GM19463 (cell line): ENCODE measurements at regions not wholly inside any gene's neighbourhood (a gene's known extent, or its start where the extent isn't known, plus 50 kb on each side); places are given as distances from the start of the nearest gene placed in this dataset.
"Not testable (repeated sequence)": the region's sequence is repeated elsewhere in the genome, so short reads cannot be mapped to it uniquely, and the experiment has no call there.

Source experiments
- ATAC-seq: cut with Tn5 transposase; IDR thresholded peaks from one replicate; pipeline ENCODE4 v1.9.1; 2021; ENCODE audit warnings: mild to moderate bottlenecking, moderate library complexity; ENCODE audit not compliant: unreplicated experiment

DNA sequence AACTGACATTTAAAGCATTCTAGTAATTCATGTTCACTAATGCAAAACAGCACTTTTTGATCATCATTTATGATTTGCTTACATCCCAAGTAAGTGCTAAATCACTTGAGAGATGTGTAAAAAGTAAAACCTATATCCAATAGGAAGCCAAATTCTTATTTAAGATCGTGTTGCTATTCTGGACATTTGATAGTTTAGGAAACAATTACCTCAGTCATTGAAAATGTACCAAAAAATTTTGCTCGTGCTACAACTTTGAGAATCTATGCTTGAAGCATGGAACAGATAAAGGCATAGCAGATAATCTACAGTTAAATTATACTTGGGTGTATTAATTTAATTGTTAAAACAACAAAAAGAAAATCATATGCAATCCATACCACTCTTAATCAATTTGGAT is 571.6 kb upstream of the NR2F2 start:
- no peak for ATAC-seq

DNA sequence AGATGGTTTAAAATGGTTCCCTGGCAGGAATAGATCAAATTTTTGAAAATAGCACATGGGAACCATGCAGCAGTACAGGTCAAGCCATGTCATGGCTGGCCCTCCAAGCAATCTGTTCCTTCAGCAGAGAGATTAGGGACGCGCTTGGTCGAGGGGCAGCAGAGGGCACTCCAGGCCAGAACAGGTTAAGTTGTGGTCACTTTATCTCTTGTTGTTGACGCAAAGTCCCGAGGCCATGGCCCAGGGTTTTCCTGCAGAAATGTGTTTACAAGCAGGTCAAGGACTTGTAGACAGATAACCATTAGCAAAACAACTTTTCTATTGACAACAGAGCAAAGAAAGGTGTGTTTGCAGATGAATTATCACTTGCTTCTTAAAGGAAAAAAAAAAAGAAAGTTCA is 570.0 kb upstream of the NR2F2 start:
- no peak for ATAC-seq

DNA sequence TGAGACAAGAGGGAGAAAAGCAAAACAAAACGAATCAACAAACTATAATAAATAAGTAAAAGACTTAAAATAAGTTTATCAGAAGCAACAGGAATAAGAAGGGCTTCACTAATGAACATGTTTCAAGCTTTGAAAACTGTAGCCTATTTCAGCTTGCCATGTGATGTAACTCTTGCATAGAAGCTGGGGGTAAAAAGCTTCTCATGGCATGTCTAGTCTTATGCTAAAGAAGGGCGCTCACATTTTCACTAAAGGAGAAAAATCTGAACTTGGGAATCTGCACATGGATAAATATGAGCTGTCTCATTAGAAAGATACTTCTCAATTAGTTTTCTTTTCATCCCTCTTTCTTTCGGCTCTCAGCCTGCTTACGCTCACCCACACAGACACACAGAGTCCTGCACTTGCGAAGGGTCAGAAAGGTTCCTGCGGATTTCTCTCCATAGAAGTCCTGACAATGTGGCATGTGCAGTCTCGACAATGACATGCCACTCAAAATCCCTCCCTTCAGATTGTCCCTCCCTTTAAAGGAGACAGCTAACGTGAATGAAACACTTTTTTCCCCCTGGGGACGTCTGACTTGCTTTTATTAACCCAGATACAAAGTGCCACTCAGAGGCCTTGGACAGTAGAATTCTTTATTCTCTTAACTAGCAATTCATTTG is 568.9 kb upstream of the NR2F2 start:
- no peak for ATAC-seq

DNA sequence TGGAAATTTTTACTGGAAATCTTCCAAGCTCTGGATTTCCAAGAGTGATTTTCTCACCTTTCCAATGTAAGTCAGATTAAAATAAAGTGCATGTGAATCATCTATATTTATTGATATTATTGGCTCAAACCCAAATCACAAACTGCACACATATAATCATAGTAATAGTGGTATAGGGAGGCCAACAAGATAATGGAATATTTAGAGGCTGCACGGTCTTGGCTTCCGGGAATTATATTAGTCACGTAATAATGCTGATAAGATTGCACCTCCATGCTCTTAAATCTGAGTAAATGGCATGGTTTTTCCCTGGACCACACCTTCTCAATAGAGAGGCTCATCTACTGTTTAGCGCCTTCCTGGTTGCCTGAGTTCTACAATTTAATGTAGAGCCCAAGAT is 567.1 kb upstream of the NR2F2 start:
- ATAC-seq, result no peak

DNA sequence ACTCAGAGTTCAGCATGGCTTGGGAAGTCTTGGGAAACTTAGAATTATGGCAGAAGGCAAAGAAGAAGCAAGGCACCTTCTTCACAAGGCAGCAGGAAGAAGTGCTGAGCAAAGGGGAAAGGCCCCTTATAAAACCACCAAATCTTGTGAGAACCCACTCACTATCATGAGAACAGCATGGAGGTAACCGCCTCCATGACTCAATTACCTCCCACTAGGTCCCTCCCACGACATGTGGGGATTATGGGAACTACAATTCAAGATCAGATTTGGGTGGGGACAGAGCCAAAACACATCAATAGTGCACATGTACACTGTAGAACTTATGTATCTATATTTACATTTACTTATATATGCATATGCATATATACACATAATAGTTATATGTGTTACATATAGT is 565.3 kb upstream of the NR2F2 start:
- no peak for ATAC-seq

DNA sequence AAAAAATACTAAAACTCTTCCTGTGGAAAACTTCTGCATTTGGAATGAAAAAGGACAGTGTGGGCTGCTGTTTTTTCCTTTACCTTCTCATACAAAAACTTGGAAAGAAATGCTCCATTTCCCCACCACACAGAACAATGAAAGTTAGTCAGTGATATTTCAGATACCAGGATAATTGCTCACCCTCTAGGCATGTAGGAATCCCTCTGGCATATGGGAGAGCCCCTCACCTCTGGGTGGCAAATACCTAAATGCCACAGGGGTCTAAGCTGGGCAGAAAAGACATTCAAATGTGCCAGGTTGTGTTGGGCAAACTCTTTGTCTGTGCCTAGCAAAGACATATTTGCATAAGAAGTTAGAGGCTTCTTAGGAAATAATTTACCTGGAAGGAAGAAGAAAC is 560.3 kb upstream of the NR2F2 start:
- ATAC-seq, result no peak

DNA sequence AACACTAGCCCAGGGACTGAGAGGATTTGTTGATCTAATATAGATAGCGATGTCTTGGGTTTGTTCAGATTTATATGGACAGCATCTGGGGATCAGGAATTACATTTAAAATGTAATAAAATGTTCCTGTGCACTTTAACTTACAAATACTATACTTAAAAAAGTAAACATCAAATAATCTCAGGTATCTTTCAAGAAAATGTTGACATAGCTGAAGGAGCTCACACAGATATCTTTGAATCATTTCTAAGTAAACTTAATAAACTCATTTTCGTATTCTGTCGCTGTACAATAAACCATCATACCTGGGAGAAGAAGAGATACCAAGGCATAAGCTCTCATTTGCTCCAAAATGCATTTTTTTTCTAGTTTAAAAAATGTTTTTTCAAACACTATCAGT is 557.5 kb upstream of the NR2F2 start:
- no peak for ATAC-seq

DNA sequence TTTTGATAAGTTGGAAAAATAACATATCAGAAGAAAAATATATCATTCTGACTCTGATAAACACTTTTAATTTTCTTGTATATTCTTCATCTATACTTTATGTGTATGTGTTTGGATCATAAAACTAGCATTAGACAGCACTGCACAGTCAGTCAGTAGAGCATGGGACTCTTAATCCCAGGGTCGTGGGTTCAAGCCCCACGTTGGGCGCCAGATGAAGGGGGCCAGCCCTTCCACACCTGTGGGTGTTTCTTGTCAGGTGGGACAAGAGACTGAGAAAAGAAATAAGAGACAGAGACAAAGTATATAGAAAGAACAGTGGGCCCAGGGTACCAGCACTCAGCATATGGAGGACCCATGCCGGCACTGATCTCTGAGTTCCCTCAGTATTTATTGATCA is 546.0 kb upstream of the NR2F2 start:
- no peak for ATAC-seq

DNA sequence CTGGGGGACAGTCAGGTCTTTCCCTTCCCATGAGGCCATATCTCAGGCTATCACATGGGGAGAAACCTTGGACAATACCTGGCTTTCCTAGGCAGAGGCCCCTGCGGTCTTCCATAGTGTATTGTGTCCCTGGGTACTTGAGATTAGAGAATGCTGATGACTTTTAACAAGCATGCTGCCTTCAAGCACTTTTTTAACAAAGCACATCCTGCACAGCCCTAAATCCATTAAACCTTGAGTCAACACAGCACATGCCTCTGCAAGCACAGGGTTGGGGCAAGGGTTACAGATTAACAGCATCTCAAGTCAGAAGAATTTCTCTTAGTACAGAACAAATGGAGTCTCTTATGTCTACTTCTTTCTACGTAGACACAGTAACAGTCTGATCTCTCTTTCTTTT is 545.2 kb upstream of the NR2F2 start:
- not testable (repeated sequence) for ATAC-seq

DNA sequence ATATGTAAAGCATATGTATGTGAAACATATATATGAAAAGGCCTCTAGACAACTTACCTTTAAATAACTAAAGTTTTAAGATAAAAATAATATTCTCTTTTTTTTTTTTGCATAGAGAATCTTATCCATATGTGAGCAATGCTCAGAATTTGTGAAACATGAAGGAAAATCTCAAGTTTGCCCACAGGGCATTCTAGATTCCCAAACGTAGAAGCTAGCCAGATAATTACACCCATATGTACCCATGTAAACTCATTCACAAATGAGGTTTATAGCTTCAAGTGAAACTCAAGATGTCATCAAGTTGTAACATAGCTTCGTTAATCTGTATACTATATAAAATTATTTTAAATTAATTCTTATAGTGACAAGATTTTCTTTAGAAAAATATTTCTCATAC is 537.3 kb upstream of the NR2F2 start:
- ATAC-seq, result no peak

DNA sequence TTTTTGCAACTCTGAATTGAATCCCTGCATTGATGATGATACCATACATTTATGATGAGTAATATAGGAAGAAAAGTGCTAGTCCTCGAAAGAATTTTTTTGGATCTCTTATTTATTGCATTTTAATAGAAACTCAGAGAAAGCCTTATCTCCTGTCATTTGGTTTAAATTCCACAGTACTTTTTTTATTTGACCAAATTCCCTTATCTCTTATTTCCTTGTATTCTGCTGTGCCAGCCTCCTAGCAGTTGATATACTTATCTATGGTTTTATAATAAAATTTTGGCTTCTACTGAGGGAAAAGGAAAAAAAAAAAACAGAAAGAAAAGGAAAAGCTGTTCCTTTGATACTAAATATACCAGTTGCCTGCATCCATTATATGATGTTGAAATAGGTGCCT is 535.1 kb upstream of the NR2F2 start:
- ATAC-seq, result no peak

DNA sequence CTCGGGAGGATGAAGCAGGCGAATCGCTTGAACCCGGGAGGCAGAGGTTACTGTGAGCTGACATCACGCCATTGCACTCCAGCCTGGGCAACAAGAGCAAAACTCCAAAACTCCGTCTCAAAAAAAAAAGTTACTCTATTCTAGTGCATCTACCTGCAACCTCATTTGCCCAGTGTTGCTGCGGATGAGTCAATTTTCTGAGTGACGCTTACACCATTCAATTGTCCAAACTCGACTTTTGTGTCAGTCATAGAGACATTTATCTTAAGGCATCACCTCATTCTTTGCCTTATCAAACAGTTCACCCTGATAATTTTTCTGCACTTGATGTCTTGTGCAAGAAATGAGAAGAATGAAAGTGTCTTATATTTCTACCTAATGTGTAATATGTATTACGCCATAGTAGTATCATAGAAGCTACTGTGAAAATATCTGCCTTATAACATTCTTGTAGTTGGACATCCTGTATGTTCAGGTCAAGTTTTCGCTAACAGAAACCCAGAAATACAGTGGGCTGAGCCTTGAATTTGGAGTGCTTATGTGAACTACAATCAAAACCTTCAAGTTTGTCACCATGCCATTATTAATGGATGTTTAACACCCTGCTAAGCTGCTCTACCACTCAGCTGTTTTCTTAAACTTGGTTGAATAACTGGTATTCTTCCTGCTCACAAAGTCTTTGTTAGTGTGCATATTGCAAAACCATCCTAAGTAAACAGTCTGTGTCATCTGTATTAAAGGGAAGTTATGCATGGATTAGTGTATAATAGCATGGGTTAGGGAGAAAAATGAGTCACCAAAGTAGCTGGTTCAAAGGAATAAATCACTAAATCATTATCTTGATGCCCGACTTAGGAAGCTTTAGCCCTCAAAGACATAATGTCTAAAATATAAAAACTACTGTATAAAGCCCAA is 531.0 kb upstream of the NR2F2 start:
- ATAC-seq, result no peak

DNA sequence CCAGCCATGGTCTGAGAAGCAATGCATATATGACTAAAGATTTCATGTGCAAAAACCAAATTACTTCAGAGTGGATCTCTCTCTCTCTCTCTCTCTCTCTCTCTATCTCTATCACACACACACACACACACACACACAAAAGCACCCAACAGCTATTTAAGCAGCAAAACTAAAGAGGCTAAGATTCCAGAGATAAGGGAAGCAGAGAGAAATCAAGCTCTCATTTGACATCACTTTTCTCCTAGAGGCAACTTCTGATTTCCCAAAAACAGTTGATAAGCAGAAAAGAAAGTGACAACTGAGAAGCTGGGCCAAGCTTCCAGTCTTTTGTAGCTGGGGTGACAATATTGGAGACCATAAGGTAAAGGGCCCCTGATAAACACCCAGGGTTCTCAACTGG is 526.0 kb upstream of the NR2F2 start:
- ATAC-seq, result no peak

DNA sequence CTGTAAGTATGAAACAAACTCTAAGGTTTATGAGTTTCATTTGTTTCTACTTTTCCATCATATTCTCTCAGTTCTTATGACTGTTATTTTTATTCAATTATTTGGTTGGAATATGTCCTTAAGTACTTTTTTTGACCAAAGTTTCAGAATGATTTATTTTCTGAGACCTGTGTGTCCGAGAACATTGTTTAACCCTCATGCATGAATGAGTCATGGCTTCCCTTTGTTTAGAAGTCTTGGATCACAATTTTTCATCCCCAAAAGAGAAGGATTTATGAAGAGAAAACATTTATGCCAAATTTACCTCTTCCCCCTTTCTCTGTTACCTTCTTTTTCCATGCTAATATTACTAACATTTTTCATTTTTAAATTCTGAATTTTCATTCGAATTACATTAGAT is 518.0 kb upstream of the NR2F2 start:
- ATAC-seq, result no peak

DNA sequence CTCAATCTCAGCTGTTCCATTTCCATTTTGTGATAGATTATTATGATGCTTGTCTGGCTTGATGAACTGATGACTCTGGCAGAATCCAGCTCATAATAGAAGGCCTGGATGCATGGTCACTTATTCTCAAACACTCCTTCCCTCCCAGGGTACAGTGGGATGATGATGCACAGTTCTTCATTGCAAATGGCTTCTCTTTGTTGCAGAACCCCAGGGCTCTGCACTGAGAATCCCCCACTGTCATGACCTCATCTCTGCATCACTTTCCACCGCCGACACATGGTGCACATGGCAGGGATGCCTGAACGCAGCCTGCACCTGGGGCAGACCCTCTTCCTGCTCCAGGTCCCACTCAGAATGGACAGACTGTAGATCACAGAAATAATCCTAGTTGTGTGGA is 515.6 kb upstream of the NR2F2 start:
- no peak for ATAC-seq

DNA sequence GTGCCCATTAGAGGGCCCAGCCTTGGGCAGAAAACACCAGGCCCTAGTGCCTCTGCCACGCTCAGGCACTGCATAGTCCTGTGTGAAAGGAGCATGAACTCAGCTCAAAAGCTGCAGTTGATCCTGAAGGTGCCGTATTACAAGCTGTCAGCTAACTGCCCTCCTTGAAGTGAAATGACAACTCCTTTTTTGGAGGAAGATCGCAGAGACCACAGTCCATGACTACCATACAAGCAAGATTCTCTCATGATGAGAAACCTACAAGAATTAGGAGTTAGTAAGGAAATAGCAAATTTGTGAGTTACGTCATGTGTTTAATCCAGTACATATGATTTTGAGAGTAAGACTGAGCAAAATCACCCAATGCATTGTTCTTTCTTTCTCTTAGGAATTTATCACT is 513.9 kb upstream of the NR2F2 start:
- ATAC-seq, result no peak

DNA sequence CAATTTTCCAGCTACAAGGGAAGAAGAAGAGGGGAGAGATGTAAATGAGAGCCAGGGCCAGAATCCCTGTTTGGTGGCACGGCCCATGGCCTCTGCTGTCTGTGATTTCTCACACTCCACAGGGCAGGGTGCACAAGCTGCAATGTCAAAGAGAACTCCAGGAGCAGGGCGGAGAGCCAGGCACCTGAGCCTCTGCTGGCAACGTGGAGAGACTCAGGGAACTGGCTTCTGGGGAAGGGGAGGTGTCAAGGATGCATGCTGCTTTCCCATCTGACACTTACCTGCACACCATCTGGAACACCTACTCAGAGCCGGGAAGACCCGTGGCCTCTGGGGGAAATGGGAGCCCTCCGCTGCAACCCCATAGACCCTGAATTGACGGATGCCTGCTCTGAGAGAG is 507.5 kb upstream of the NR2F2 start:
- no peak for ATAC-seq

DNA sequence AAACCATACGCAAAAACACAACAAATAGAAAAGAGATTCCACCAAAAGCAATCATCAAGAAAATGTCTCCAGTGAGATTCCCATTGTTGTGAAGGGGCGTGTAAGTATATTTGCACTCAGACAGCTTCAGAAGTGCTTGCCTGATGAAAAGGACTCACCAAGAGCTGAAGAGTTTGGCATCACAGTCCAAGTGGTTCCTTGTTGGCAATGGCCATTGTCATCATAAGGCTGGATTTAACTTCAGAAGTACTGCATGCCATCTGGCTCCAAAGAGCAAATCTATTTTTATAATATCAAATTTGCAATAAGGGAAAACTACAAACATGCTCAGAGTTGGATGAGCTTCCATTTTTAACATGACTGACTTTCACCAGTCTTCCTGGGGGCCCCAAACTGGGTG is 505.3 kb upstream of the NR2F2 start:
- ATAC-seq, result no peak

DNA sequence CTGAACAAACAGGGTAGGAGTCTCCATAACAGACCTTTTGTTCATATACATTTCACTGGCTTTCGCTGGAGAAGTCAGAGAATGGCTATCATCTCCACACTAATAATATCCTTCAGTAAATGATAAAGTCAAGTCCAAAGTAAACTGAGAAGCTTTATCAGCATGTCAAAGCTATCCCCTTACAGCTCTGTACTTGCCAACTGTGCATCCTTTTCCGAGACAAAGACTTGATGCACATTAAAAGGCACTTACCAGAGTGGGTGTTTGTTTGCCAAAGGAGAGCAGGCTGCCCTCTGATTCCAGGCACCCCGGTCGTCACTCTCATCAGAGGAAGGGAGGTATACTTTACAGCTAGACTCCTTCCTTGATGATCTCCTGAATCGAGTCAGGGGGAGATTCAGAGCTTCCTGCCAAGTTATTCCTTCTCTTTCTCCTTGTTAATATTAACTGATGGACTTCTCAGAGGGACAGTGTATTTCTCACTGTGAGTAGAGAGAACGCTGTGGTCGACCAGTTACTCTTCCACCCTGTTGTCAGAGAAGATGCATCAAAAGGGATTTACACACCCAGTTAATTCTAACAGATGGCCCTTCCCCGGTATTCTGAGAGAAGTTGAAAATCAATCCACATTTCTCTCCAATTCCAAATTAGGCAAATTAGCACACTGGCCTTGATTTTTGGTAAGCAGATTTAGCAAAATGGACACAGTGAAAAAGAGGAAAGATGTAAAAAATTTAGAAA is 504.7 kb upstream of the NR2F2 start:
- no peak for ATAC-seq

DNA sequence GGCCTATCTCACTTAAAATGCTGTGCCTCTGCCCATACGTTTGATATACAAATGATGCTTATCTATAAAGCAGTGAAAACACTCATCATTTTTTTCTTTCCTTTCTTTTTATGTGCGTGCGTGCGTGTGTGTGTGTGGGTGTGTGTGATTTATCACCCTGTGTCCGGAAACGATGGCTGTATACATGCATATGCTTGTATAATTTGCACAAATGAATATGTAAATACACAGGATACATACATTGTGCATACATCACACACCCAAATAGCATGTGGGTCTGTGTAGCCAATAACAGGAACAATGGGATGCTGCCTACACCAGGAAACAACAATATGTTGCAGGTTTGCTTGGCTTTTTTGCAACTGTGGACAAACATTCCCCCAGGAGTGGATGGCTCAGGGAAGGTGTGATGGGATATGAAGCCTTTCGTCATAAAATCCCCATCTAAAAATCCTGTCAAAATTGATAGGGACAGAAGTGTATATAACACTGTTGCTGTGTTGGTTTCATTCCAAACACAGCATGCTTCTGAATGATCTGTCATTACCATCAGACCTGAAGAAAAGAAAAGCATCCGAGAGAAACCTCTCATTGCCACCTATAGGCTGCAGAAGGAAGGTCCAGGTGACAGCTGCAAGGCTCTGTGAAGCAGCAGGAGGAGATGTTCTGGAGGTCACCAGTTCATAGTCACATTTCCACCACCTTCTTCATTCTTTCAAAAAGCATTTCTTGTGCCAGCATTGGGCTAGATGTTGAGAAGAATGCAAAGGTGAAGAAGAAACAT is 503.9 kb upstream of the NR2F2 start:
- ATAC-seq, result no peak

DNA sequence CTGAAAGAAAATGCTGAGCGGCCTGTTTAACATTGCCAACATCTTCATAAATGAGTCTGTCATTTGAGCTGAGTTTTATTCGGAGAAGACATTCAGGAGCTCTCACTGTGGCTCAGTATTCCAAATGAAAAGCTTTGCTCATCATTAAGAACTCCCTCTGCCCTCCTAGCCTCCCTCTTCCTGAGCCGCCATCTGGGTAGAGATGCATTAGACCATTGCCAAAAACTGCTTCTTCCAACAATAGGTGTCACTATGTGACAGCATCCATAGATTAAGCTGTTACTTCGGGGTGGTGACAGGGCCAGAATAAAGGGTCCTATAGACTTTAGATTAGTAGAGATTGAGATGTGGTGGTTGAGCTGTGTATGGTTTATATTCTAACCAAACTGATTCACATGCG is 501.4 kb upstream of the NR2F2 start:
- ATAC-seq, result no peak
